Body of pancreas (tissue), 4 donors: ENCODE measurements at regions not wholly inside any gene's neighbourhood (a gene's known extent, or its start where the extent isn't known, plus 50 kb on each side); places are given as distances from the start of the nearest gene placed in this dataset.

ENCODE experiments used
- CTCF ChIP-seq, 7 experiments: fragments of 450-650 bp in 4 of 7; fragments of 200-600 bp in 3 of 7; sonication (generic) in 3 of 7; IDR thresholded peaks; one replicate each; pipeline ENCODE4 v1.5.1; 2016 to 2019; ENCODE audit warnings: antibody characterized with exemption in 7 of 7
- POLR2A ChIP-seq, 3 donors: fragments of 450-650 bp; IDR thresholded peaks; one replicate each; pipeline ENCODE4 v1.6.1; 2016; ENCODE audit warnings: antibody characterized with exemption in 3 of 3, mild to moderate bottlenecking in 2 of 3

- TF ChIP-seq CTCF (IDR thresholded peaks at IDR 0.05) (no peak), POLR2A (IDR thresholded peaks at IDR 0.05) (no peak)
Measured at GRCh38 chr1:173403996-173404395, 73.1 kb upstream of the PRDX6 start.
